Erythroblast (primary cell): ENCODE measurements at regions not wholly inside any gene's neighbourhood (a gene's known extent, or its start where the extent isn't known, plus 50 kb on each side); places are given as distances from the start of the nearest gene placed in this dataset.

Experiments used
- GATA1 ChIP-seq: IDR thresholded peaks from 2 replicates; pipeline ENCODE4 v1.6.1; 2011; ENCODE audit warnings: low read depth, mild to moderate bottlenecking, control low read depth, low read length, moderate library complexity
- POLR2A ChIP-seq: IDR thresholded peaks from 2 replicates; pipeline ENCODE4 v1.6.1; 2011; ENCODE audit warnings: mild to moderate bottlenecking, low read length

- TF ChIP-seq POLR2A (no peak), GATA1 (no peak)
Observed at GRCh38 chr3:6750782-6751181, 110.1 kb upstream of the GRM7 start.
